WI38 (cell line): ENCODE measurements at regions not wholly inside any gene's neighbourhood (a gene's known extent, or its start where the extent isn't known, plus 50 kb on each side); places are given as distances from the start of the nearest gene placed in this dataset.

Experiments used
- H3K4me3 ChIP-seq: 2 replicates; pipeline ENCODE4 v1.5.1; 2011; ENCODE audit warnings: low read depth, mild to moderate bottlenecking, control low read depth, low read length
- TF ChIP-seq, protein P1 (sequence below): IDR thresholded peaks from 2 replicates; pipeline ENCODE4 v1.5.1; 2012; ENCODE audit warnings: low read depth, mild to moderate bottlenecking, control low read depth, low read length

DNA sequence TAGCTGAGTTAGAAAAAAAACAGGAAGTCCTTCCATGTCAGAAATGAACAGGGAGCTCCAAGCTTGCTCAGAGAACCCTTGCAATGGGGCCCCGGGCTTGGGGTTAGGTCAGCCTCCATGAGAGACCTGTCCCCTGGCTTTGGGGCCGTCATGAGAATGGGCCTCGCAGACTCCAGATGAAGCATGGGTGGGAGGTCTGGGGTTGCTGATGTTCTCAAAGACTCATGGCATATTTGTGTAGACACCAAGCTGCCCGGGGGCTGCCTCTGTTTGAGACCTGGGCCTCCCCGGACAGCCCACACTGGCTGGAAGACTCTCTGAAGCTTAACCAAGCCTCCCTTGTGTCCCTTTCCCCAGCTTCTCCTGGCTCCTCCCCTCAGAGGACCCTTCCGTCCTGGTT lies 186.3 kb downstream of the IRX2 start:
- no peak overlapping the region for H3K4me3 ChIP-seq

DNA sequence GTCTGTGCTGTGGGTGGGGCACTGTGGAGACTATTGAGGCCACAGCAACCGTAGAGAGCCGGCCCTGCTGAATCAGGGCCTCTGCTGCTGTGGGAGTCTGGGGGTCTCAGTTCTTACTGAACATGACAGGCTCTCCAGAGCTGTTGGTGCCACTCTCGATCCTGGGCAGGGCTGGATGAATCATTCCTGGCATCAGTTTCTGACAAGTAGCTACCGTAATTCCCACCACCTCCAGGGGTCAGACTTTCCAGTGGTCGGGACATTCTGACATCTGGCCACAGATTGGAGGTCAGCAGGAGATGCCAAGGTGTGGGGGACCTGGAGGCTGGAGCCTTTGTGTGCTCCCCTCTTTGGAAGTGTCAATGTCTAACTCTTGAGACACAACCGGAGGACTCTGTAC lies 188.4 kb downstream of the IRX2 start:
- TF ChIP-seq, protein P1, sequence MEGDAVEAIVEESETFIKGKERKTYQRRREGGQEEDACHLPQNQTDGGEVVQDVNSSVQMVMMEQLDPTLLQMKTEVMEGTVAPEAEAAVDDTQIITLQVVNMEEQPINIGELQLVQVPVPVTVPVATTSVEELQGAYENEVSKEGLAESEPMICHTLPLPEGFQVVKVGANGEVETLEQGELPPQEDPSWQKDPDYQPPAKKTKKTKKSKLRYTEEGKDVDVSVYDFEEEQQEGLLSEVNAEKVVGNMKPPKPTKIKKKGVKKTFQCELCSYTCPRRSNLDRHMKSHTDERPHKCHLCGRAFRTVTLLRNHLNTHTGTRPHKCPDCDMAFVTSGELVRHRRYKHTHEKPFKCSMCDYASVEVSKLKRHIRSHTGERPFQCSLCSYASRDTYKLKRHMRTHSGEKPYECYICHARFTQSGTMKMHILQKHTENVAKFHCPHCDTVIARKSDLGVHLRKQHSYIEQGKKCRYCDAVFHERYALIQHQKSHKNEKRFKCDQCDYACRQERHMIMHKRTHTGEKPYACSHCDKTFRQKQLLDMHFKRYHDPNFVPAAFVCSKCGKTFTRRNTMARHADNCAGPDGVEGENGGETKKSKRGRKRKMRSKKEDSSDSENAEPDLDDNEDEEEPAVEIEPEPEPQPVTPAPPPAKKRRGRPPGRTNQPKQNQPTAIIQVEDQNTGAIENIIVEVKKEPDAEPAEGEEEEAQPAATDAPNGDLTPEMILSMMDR, result no peak
- H3K4me3 ChIP-seq, result no peak overlapping the region

More for the DNA sequence above, 186.3 kb downstream of the IRX2 start:
- TF ChIP-seq, protein P1, result no peak

DNA sequence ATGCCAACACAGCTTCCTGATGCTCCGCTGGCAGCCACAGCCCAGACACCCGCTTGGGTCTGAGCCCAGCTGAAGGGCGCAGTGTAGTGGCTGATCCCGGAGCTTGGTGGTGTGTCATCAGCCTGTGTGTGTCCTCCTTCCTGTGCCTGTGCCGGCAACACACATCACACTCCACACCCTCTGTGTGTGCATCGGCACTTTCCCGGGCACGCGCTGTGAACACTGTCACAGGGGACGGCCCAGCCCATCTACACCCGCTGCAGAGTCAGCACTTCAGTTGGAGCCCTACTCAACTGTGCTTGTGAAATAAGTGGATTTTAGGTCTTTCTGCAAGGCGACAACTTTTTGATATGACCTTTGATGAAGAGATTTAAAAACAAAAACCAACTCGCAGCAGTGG lies 189.4 kb downstream of the IRX2 start:
- no peak overlapping the region for H3K4me3 ChIP-seq
- TF ChIP-seq, protein P1, result no peak

DNA sequence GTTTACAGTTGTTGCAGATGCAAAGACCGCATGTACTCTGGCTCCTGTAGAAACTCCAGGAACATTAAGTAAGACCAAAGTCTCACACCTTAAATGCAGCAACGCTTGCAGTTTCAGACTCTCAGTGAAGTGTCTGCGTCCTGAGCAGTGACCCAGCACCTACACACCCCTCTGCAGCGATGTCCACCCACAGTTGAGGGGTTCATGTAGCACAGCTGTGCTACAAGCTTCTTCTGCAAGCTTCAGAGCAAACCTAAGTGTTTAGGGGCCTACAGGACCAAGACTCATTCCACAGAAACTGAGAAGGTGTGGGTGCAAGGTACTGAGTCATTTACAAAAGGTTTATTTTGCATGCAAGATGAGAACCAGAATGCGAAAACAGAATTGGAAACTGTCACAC lies 191.0 kb downstream of the IRX2 start:
- no peak overlapping the region for H3K4me3 ChIP-seq
- TF ChIP-seq, protein P1, result no peak

DNA sequence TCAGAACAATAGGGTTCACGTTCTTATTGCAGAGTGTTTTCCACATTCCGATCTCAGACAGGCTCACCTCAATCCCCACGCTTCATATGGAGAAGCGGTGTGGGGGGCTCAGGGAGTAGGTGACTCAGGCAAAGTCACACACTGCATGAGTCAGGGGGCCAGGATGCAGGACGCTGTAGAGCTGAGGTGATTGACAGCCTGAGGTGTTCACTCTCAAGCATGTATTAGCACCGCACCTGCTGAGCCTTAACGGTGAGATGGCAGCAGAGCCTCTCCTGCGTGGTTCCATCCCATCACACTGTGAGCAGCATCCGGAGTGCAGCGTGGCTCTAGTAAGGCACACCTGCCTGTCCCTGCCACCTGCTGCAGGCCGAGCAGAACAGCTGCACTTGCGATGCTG lies 194.0 kb downstream of the IRX2 start:
- H3K4me3 ChIP-seq, result no peak overlapping the region
- TF ChIP-seq, protein P1, result no peak

DNA sequence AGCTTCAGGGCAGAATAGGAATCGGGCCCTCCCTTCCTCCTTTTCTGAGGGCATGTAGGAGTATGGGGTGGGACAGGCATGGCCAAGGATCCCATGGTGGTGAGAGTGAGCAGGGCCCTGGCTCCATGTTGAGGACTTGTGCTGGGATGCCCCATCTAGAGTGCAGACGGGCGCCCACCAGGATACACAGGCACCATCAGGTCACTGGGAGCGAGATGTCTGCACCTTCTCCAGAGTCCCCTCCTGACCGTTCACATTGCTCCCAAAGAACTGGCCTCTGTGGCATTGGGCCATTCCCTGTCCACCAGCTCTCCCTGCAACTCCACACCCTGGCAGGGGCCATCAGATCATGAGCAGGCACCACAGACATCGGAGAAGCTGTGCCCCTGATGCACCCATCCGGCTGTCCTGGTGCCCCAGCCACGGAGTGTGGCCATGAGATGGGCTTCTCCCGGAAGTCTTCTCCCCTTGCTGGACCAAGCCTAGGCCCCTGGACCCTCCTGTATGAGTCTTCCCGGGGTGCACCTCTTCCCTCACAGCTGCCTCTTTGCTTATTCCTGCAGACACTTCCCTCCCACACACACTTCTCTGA lies 195.0 kb downstream of the IRX2 start:
- TF ChIP-seq, protein P1, result no peak
- no peak overlapping the region for H3K4me3 ChIP-seq

DNA sequence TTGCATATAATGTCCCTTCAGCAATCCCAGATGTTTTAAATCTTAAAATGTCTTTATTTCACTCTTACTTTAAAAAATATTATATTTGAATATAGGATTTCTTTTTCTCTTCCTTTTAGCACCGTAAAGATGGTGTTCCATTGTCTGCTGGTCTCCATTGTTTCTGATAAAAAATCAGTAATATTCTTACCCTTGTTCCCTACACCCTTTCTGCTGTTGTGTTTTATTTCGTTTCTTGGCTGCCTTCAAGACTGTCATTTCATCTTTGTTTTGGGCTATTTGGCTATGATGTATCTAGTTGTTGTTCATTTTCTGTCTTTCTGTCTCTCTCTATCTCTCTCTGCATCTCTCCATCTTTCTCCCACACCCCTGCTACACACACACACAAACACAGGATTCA lies 197.9 kb downstream of the IRX2 start:
- TF ChIP-seq, protein P1, result no peak
- no peak overlapping the region for H3K4me3 ChIP-seq
